A673 (cell line): ENCODE measurements at regions not wholly inside any gene's neighbourhood (a gene's known extent, or its start where the extent isn't known, plus 50 kb on each side); places are given as distances from the start of the nearest gene placed in this dataset.

Experiments used
- BruUV-seq: library from RNA; stranded (reverse); fragments of 400-500 nt; replicated peaks from 2 replicates; lab custom pipeline; 2021; lab: Mats Ljungman, UMichigan
- CTCF ChIA-PET: fragments of 300-600 bp; sonication (Branson Sonifier 250); formaldehyde crosslinking; loops from one replicate; lab custom pipeline; 2022; ENCODE audit warnings: antibody characterized with exemption; lab: Charles Lee
- POLR2A ChIA-PET: fragments of 300-600 bp; sonication (Branson Sonifier 250); formaldehyde crosslinking; loops from one replicate; lab custom pipeline; 2022; ENCODE audit warnings: antibody characterized with exemption; ENCODE audit not compliant: low non-redundant PET; lab: Charles Lee
- DNase-seq: peaks from one replicate; pipeline ENCODE4 v3.0.0-alpha.2; 2015; ENCODE audit warnings: low spot score
- H3K27ac ChIP-seq: fragments of 200-600 bp; sonication (generic); 2 replicates; pipeline ENCODE4 v1.5.1; 2016; ENCODE audit warnings: mixed run types, low read depth, mild to moderate bottlenecking, mixed read lengths, antibody characterized with exemption, low read length; ENCODE audit not compliant: poor library complexity, severe bottlenecking
- H3K27me3 ChIP-seq: fragments of 200-600 bp; sonication (generic); replicated peaks from 2 replicates; pipeline ENCODE4 v1.6.1; 2017; ENCODE audit warnings: mixed run types, low read depth, mild to moderate bottlenecking, mixed read lengths, antibody characterized with exemption, low read length; ENCODE audit not compliant: insufficient read depth, poor library complexity
- H3K36me3 ChIP-seq: fragments of 200-600 bp; sonication (generic); 2 replicates; pipeline ENCODE4 v1.6.1; 2016; ENCODE audit warnings: mixed run types, mild to moderate bottlenecking, mixed read lengths, antibody characterized with exemption, low read length; ENCODE audit not compliant: insufficient read depth, poor library complexity, severe bottlenecking
- H3K4me1 ChIP-seq: fragments of 200-600 bp; sonication (generic); 2 replicates; pipeline ENCODE4 v1.6.1; 2017; ENCODE audit warnings: mixed run types, mild to moderate bottlenecking, mixed read lengths, antibody characterized with exemption, low read length; ENCODE audit not compliant: insufficient read depth, poor library complexity, severe bottlenecking
- H3K4me3 ChIP-seq: fragments of 200-600 bp; sonication (generic); 2 replicates; pipeline ENCODE4 v1.5.1; 2016; ENCODE audit warnings: low read depth, mixed run types, mild to moderate bottlenecking, mixed read lengths, low read length; ENCODE audit not compliant: poor library complexity, severe bottlenecking
- H3K9me3 ChIP-seq: fragments of 200-600 bp; sonication (generic); 2 replicates; pipeline ENCODE4 v1.6.1; 2016; ENCODE audit warnings: mixed run types, low read depth, mild to moderate bottlenecking, mixed read lengths, antibody characterized with exemption, low read length; ENCODE audit not compliant: poor library complexity, severe bottlenecking
- EZH2 ChIP-seq: fragments of 200-600 bp; sonication (generic); IDR thresholded peaks from 2 replicates; pipeline ENCODE4 v1.6.1; 2017; ENCODE audit warnings: borderline replicate concordance, low read depth, mild to moderate bottlenecking, mixed read lengths, antibody characterized with exemption, low read length; ENCODE audit not compliant: poor library complexity, severe bottlenecking
- intact Hi-C: fragments of 100-400 bp; cut with micrococcal nuclease; formaldehyde crosslinking; loops from one replicate; pipeline ENCODE4 v1.10.0; 2022; ENCODE audit not compliant: unreplicated experiment
- TF ChIP-seq, protein P1 (sequence below): fragments of 300-800, 200-600 bp; sonication (generic); conservative IDR thresholded peaks from 2 replicates; pipeline ENCODE4 v1.5.1; 2017; ENCODE audit warnings: low read depth, mild to moderate bottlenecking, antibody characterized with exemption, low read length, moderate library complexity, mixed read lengths

DNA sequence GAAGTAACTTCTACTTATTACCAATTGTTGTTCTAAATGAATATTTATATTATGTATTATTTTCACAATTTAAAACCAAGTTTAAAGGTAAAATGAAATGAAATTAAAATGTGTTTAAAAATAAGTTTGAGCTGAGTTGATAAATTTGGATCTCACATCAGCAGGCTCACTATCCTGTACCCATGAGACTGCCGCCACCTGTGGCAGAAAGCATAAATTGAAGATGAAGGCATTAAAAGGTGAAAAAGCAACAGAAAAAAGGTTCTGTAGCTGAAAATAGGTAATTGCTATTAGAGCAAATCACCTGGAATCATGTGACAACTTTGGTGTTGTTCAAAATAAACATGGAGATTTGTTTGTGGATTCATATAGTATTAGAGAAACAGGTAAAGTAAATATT, 133.0 kb upstream of the CADM2 start:
- intact Hi-C loops, result no loop called here
- DNase-seq, result no peak
- CTCF ChIA-PET, result no interaction called here

DNA sequence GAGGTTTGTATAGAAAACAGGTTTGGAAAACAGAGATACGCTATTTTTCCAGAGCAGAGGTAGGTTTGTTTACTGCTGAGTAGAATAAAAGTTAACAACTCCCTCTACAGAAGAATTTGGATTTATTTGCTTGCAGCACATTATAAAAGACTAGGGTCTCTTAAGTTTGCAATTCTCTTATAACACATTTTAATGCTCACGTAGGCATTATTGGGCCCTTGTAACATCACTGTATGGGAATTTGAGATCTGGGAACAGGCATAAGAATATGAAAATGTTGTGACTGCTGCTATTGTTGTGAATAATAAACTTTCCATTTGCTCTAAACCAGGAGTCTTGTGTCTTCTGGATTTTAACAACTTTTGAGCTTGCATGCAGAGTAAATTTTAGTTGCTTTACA, 128.3 kb upstream of the CADM2 start:
- intact Hi-C loops, result no loop called here
- Histone ChIP-seq H3K27ac (no peak overlapping the region), H3K9me3 (no peaks in the 10 kb centered on the region), H3K27me3 (no peaks in the 10 kb centered on the region), H3K4me3 (no peak overlapping the region), H3K4me1 (no peaks in the 10 kb centered on the region), H3K36me3 (no peaks in the 10 kb centered on the region)
- no peak for DNase-seq
- ChIA-PET POLR2A (no interaction called here), CTCF (no interaction called here)
- no TSS peak for BruUV-seq
- TF ChIP-seq EZH2, result no peak
- TF ChIP-seq, protein P1, sequence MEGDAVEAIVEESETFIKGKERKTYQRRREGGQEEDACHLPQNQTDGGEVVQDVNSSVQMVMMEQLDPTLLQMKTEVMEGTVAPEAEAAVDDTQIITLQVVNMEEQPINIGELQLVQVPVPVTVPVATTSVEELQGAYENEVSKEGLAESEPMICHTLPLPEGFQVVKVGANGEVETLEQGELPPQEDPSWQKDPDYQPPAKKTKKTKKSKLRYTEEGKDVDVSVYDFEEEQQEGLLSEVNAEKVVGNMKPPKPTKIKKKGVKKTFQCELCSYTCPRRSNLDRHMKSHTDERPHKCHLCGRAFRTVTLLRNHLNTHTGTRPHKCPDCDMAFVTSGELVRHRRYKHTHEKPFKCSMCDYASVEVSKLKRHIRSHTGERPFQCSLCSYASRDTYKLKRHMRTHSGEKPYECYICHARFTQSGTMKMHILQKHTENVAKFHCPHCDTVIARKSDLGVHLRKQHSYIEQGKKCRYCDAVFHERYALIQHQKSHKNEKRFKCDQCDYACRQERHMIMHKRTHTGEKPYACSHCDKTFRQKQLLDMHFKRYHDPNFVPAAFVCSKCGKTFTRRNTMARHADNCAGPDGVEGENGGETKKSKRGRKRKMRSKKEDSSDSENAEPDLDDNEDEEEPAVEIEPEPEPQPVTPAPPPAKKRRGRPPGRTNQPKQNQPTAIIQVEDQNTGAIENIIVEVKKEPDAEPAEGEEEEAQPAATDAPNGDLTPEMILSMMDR, result no peak

More for the DNA sequence above, 133.0 kb upstream of the CADM2 start:
- no TSS peak for BruUV-seq
- no peak for TF ChIP-seq EZH2
- TF ChIP-seq, protein P1, result no peak
- Histone ChIP-seq H3K4me1 (no peaks in the 10 kb centered on the region), H3K4me3 (no peak overlapping the region), H3K27me3 (no peaks in the 10 kb centered on the region), H3K27ac (no peak overlapping the region), H3K36me3 (no peaks in the 10 kb centered on the region), H3K9me3 (peaks cover 4% of the 10 kb centered on the region)
- POLR2A ChIA-PET, result no interaction called here

DNA sequence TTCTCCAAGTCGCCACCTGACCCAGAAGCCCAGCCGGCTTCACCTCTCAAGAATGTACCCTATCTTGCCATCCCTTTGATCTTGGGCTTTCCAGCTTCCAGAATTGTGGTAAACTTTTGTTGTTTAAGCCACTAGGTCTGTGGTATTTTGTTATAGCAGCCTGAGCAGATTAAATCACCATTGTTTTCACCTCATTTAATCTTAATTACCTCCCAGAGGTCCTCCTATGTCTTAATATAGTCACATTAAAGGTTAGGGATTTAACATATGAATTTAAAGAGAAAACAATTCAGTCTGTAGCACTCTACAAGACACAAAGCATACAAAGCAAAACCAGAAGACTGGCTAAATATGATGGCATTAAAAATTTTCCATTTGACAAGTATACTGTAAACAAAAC, 123.4 kb upstream of the CADM2 start:
- Histone ChIP-seq H3K27ac (no peak overlapping the region), H3K36me3 (no peaks in the 10 kb centered on the region), H3K9me3 (no peaks in the 10 kb centered on the region), H3K27me3 (no peaks in the 10 kb centered on the region), H3K4me1 (no peaks in the 10 kb centered on the region), H3K4me3 (no peak overlapping the region)
- intact Hi-C loops, result no loop called here
- POLR2A ChIA-PET, result no interaction called here
- no peak for DNase-seq
- TF ChIP-seq EZH2, result no peak
- TF ChIP-seq, protein P1, result no peak
- CTCF ChIA-PET, result no interaction called here
- no TSS peak for BruUV-seq
